Mesothelial cell of epicardium (in vitro differentiated cells): ENCODE measurements at regions not wholly inside any gene's neighbourhood (a gene's known extent, or its start where the extent isn't known, plus 50 kb on each side); places are given as distances from the start of the nearest gene placed in this dataset.

Source experiments
- DNase-seq, 2 experiments: peaks; one replicate each; pipeline ENCODE4 v3.0.0; 2021; ENCODE audit warnings: low spot score in 2 of 2; ENCODE audit not compliant: unreplicated experiment in 2 of 2
- H3K27ac Mint-ChIP-seq: 2 replicates; pipeline ENCODE4 v1.8.0; 2021; ENCODE audit warnings: mixed read lengths
- H3K27me3 Mint-ChIP-seq: 2 replicates; pipeline ENCODE4 v1.8.0; 2021; ENCODE audit warnings: low read depth, mixed read lengths
- H3K36me3 Mint-ChIP-seq: 2 replicates; pipeline ENCODE4 v1.8.0; 2021; ENCODE audit warnings: mixed read lengths
- H3K4me1 Mint-ChIP-seq: 2 replicates; pipeline ENCODE4 v1.8.0; 2021; ENCODE audit warnings: mixed read lengths
- H3K4me3 Mint-ChIP-seq: 2 replicates; pipeline ENCODE4 v1.8.0; 2021; ENCODE audit warnings: mild to moderate bottlenecking, moderate library complexity, mixed read lengths
- H3K9me3 Mint-ChIP-seq: 2 replicates; pipeline ENCODE4 v1.8.0; 2021; ENCODE audit warnings: mixed read lengths
- TF ChIP-seq, protein P1 (sequence below): fragments of 200-600 bp; sonication (generic); IDR thresholded peaks from one replicate; pipeline ENCODE4 v1.5.0; 2021; ENCODE audit warnings: antibody characterized with exemption; ENCODE audit not compliant: unreplicated experiment

- H3K27me3 Mint-ChIP-seq = no peaks in the 10 kb centered on the region
- H3K4me3 Mint-ChIP-seq = no peak overlapping the region
- no peak overlapping the region for H3K27ac Mint-ChIP-seq
- peaks cover 13% of the 10 kb centered on the region for H3K4me1 Mint-ChIP-seq
- no peak for DNase-seq
- TF ChIP-seq, protein P1, sequence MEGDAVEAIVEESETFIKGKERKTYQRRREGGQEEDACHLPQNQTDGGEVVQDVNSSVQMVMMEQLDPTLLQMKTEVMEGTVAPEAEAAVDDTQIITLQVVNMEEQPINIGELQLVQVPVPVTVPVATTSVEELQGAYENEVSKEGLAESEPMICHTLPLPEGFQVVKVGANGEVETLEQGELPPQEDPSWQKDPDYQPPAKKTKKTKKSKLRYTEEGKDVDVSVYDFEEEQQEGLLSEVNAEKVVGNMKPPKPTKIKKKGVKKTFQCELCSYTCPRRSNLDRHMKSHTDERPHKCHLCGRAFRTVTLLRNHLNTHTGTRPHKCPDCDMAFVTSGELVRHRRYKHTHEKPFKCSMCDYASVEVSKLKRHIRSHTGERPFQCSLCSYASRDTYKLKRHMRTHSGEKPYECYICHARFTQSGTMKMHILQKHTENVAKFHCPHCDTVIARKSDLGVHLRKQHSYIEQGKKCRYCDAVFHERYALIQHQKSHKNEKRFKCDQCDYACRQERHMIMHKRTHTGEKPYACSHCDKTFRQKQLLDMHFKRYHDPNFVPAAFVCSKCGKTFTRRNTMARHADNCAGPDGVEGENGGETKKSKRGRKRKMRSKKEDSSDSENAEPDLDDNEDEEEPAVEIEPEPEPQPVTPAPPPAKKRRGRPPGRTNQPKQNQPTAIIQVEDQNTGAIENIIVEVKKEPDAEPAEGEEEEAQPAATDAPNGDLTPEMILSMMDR = no peak
- no peaks in the 10 kb centered on the region for H3K9me3 Mint-ChIP-seq
- no peaks in the 10 kb centered on the region for H3K36me3 Mint-ChIP-seq
These were observed 104.2 kb upstream of the THRB start for GRCh38 chr3:24598695-24599470.

- no peaks in the 10 kb centered on the region for H3K27me3 Mint-ChIP-seq
- no peaks in the 10 kb centered on the region for H3K36me3 Mint-ChIP-seq
- H3K4me1 Mint-ChIP-seq = peaks cover 11% of the 10 kb centered on the region
- no peak overlapping the region for H3K4me3 Mint-ChIP-seq
- no peak overlapping the region for H3K27ac Mint-ChIP-seq
- DNase-seq = no peak
- no peaks in the 10 kb centered on the region for H3K9me3 Mint-ChIP-seq
- TF ChIP-seq, protein P1 = no peak
These were observed 106.7 kb upstream of the THRB start for GRCh38 chr3:24601066-24601939.

DNA sequence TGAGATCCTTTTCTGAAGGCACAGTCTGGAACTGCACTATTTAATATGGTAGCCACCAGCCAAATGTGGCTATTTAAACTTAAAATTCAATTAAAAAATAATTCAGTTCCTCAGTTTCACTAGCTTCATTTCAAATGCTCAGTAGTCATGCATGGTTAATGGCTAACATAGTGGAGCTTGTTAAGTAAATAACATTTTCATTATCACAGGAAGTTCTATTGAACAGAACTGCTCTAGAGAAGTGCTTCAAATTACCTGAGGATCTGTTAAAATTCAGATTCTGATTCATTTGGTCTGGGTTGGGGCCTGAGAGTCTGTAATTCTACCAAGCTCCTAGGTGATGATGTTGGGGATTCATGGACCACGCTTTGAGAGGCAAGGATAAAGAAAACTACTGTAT, 109.6 kb upstream of the THRB start:
- Mint-ChIP-seq H3K27ac (no peak overlapping the region), H3K9me3 (no peaks in the 10 kb centered on the region), H3K4me3 (no peak overlapping the region), H3K4me1 (peaks cover 2% of the 10 kb centered on the region), H3K36me3 (no peaks in the 10 kb centered on the region), H3K27me3 (no peaks in the 10 kb centered on the region)
- no peak for DNase-seq
- TF ChIP-seq, protein P1 = no peak

GRCh38 chr3:24605511-24606028, 110.9 kb upstream of the THRB start:
- no peak overlapping the region for H3K4me3 Mint-ChIP-seq
- H3K36me3 Mint-ChIP-seq = no peaks in the 10 kb centered on the region
- TF ChIP-seq, protein P1 = no peak

GRCh38 chr3:24607281-24607680, 112.6 kb upstream of the THRB start:
- H3K27me3 Mint-ChIP-seq = no peaks in the 10 kb centered on the region
- H3K9me3 Mint-ChIP-seq = no peaks in the 10 kb centered on the region

More at GRCh38 chr3:24605511-24606028, 110.9 kb upstream of the THRB start:
- no peak overlapping the region for H3K27ac Mint-ChIP-seq
- DNase-seq = no peak
- H3K27me3 Mint-ChIP-seq = no peaks in the 10 kb centered on the region
- no peaks in the 10 kb centered on the region for H3K9me3 Mint-ChIP-seq
- no peaks in the 10 kb centered on the region for H3K4me1 Mint-ChIP-seq

More at GRCh38 chr3:24607281-24607680, 112.6 kb upstream of the THRB start:
- Mint-ChIP-seq H3K4me3 (no peak overlapping the region), H3K36me3 (no peaks in the 10 kb centered on the region), H3K4me1 (no peaks in the 10 kb centered on the region), H3K27ac (no peak overlapping the region)
- no peak for DNase-seq
- TF ChIP-seq, protein P1 = peak; percentile 2
